ENCODE measurements at regions not wholly inside any gene's neighbourhood (a gene's known extent, or its start where the extent isn't known, plus 50 kb on each side); places are given as distances from the start of the nearest gene placed in this dataset.

- no peak for TF ChIP-seq ZFX (IDR thresholded peaks at IDR 0.05; ENCODE audit: borderline replicate concordance)
- no peak for TF ChIP-seq CTCF (IDR thresholded peaks at IDR 0.05)
Observed at GRCh38 chr4:170522427-170522970, 432.7 kb upstream of the AADAT start.

GRCh38 chr4:170497689-170498088, 407.9 kb upstream of the AADAT start:
- H3K27ac ChIP-seq, result no peak overlapping the region
- no peak for TF ChIP-seq CTCF (IDR thresholded peaks at IDR 0.05)
- TF ChIP-seq ZFX (IDR thresholded peaks at IDR 0.05; ENCODE audit: borderline replicate concordance), result no peak

More at GRCh38 chr4:170522427-170522970, 432.7 kb upstream of the AADAT start:
- H3K27ac ChIP-seq, result no peak overlapping the region

- TF ChIP-seq ZFX (IDR thresholded peaks at IDR 0.05; ENCODE audit: borderline replicate concordance), result no peak
- no peak for TF ChIP-seq CTCF (IDR thresholded peaks at IDR 0.05)
- no peak overlapping the region for H3K27ac ChIP-seq
Observed at GRCh38 chr4:170497112-170497511, 407.4 kb upstream of the AADAT start.

- TF ChIP-seq ZFX (IDR thresholded peaks at IDR 0.05; ENCODE audit: borderline replicate concordance) (no peak), CTCF (IDR thresholded peaks at IDR 0.05) (no peak)
- no peak overlapping the region for H3K27ac ChIP-seq
Observed at GRCh38 chr4:170491981-170492380, 402.2 kb upstream of the AADAT start.

- TF ChIP-seq ZFX (IDR thresholded peaks at IDR 0.05; ENCODE audit: borderline replicate concordance) (no peak), CTCF (IDR thresholded peaks at IDR 0.05) (no peak)
- no peak overlapping the region for H3K27ac ChIP-seq
Observed at GRCh38 chr4:170476351-170476750, 386.6 kb upstream of the AADAT start.

GRCh38 chr4:170465429-170465828, 375.7 kb upstream of the AADAT start:
- TF ChIP-seq CTCF (IDR thresholded peaks at IDR 0.05) (no peak), ZFX (IDR thresholded peaks at IDR 0.05; ENCODE audit: borderline replicate concordance) (no peak)
- no peak overlapping the region for H3K27ac ChIP-seq

- no peak for TF ChIP-seq ZFX (IDR thresholded peaks at IDR 0.05; ENCODE audit: borderline replicate concordance)
- TF ChIP-seq CTCF (IDR thresholded peaks at IDR 0.05), result no peak
- H3K27ac ChIP-seq, result no peak overlapping the region
Observed at GRCh38 chr4:170464614-170465197, 374.9 kb upstream of the AADAT start.
